ENCODE measurements at regions not wholly inside any gene's neighbourhood (a gene's known extent, or its start where the extent isn't known, plus 50 kb on each side); places are given as distances from the start of the nearest gene placed in this dataset.

- no peaks in the 10 kb centered on the region for H3K27me3 ChIP-seq
- no peak overlapping the region for H3K4me3 ChIP-seq
- no peak for TF ChIP-seq CTCF (IDR thresholded peaks at IDR 0.05; ENCODE audit: low read depth, low read length)
- H3K36me3 ChIP-seq = no peaks in the 10 kb centered on the region
- H3K27ac ChIP-seq = no peak overlapping the region
- H3K9me3 ChIP-seq (ENCODE audit: low read depth) = no peaks in the 10 kb centered on the region
- no peaks in the 10 kb centered on the region for H3K4me1 ChIP-seq (ENCODE audit: low read depth)
- DNase-seq (ENCODE audit: low read depth in 1 of 2, low spot score in 1 of 2) = no peak
These were observed 299.8 kb upstream of the DNAJC19 start for GRCh38 chr3:181289306-181289705.

GRCh38 chr3:181288145-181288544 is 298.6 kb upstream of the DNAJC19 start:
- Histone ChIP-seq H3K27ac (no peak overlapping the region), H3K27me3 (no peaks in the 10 kb centered on the region), H3K9me3 (ENCODE audit: low read depth) (no peaks in the 10 kb centered on the region), H3K36me3 (no peaks in the 10 kb centered on the region), H3K4me3 (no peak overlapping the region), H3K4me1 (ENCODE audit: low read depth) (no peaks in the 10 kb centered on the region)
- no peak for DNase-seq (ENCODE audit: low read depth in 1 of 2, low spot score in 1 of 2)
- no peak for TF ChIP-seq CTCF (IDR thresholded peaks at IDR 0.05; ENCODE audit: low read depth, low read length)

- Histone ChIP-seq H3K27ac (no peak overlapping the region), H3K4me3 (no peak overlapping the region), H3K27me3 (no peaks in the 10 kb centered on the region), H3K4me1 (ENCODE audit: low read depth) (no peaks in the 10 kb centered on the region), H3K36me3 (no peaks in the 10 kb centered on the region), H3K9me3 (ENCODE audit: low read depth) (no peaks in the 10 kb centered on the region)
- DNase-seq (ENCODE audit: low read depth in 1 of 2, low spot score in 1 of 2) = no peak
- no peak for TF ChIP-seq CTCF (IDR thresholded peaks at IDR 0.05; ENCODE audit: low read depth, low read length)
These were observed 289.7 kb upstream of the DNAJC19 start for GRCh38 chr3:181279239-181279565.

GRCh38 chr3:181278468-181279238 is 289.1 kb upstream of the DNAJC19 start:
- Histone ChIP-seq H3K36me3 (no peaks in the 10 kb centered on the region), H3K27ac (no peak overlapping the region), H3K9me3 (ENCODE audit: low read depth) (no peaks in the 10 kb centered on the region), H3K4me1 (ENCODE audit: low read depth) (no peaks in the 10 kb centered on the region), H3K27me3 (no peaks in the 10 kb centered on the region), H3K4me3 (no peak overlapping the region)
- TF ChIP-seq CTCF (IDR thresholded peaks at IDR 0.05; ENCODE audit: low read depth, low read length) = no peak
- DNase-seq (ENCODE audit: low read depth in 1 of 2, low spot score in 1 of 2) = peak; percentile 3 to 46

GRCh38 chr3:181276358-181276896 is 286.9 kb upstream of the DNAJC19 start:
- no peaks in the 10 kb centered on the region for H3K9me3 ChIP-seq (ENCODE audit: low read depth)
- no peaks in the 10 kb centered on the region for H3K4me1 ChIP-seq (ENCODE audit: low read depth)
- no peak overlapping the region for H3K27ac ChIP-seq
- H3K27me3 ChIP-seq = no peaks in the 10 kb centered on the region
- no peak for DNase-seq (ENCODE audit: low read depth in 1 of 2, low spot score in 1 of 2)
- H3K36me3 ChIP-seq = no peaks in the 10 kb centered on the region
- TF ChIP-seq CTCF (IDR thresholded peaks at IDR 0.05; ENCODE audit: low read depth, low read length) = no peak
- no peak overlapping the region for H3K4me3 ChIP-seq

Data from cardiac muscle cell (in vitro differentiated cells and primary cell).